Loucy (cell line): ENCODE measurements at regions not wholly inside any gene's neighbourhood (a gene's known extent, or its start where the extent isn't known, plus 50 kb on each side); places are given as distances from the start of the nearest gene placed in this dataset.

ENCODE experiments used
- H2AFZ ChIP-seq: fragments of 200-600 bp; sonication (generic); 2 replicates; pipeline ENCODE4 v1.6.0; 2016; ENCODE audit warnings: antibody characterized with exemption, mild to moderate bottlenecking, low read length, moderate library complexity
- H3F3A ChIP-seq: fragments of 200-600 bp; 2 replicates; pipeline ENCODE4 v1.6.0; 2016; ENCODE audit warnings: antibody characterized with exemption, low read depth, mild to moderate bottlenecking
- H3K27me3 ChIP-seq: fragments of 200-600 bp; sonication (generic); 2 replicates; pipeline ENCODE4 v1.6.1; 2014; ENCODE audit warnings: low read length, mild to moderate bottlenecking; ENCODE audit not compliant: insufficient read depth, poor library complexity, severe bottlenecking
- H3K36me3 ChIP-seq: fragments of 200-600 bp; sonication (generic); 2 replicates; pipeline ENCODE4 v1.6.1; 2016; ENCODE audit warnings: low read length; ENCODE audit not compliant: insufficient read depth
- H3K4me1 ChIP-seq: fragments of 200-600 bp; sonication (generic); 2 replicates; pipeline ENCODE4 v1.5.1; 2014; ENCODE audit warnings: low read length, mild to moderate bottlenecking; ENCODE audit not compliant: insufficient read depth, poor library complexity, severe bottlenecking
- H3K4me2 ChIP-seq: fragments of 200-600 bp; sonication (generic); 2 replicates; pipeline ENCODE4 v1.6.0; 2014; ENCODE audit warnings: antibody characterized with exemption, low read length, low read depth, mild to moderate bottlenecking; ENCODE audit not compliant: poor library complexity, severe bottlenecking
- H3K4me3 ChIP-seq: fragments of 200-600 bp; sonication (generic); 2 replicates; pipeline ENCODE4 v1.5.1; 2014; ENCODE audit warnings: low read length, mild to moderate bottlenecking, mixed read lengths; ENCODE audit not compliant: poor library complexity, severe bottlenecking
- H3K79me2 ChIP-seq: fragments of 200-600 bp; sonication (generic); 2 replicates; pipeline ENCODE4 v1.6.1; 2014; ENCODE audit warnings: low read length; ENCODE audit not compliant: insufficient read depth
- H3K9ac ChIP-seq: fragments of 200-600 bp; sonication (generic); 2 replicates; pipeline ENCODE4 v1.6.0; 2014; ENCODE audit warnings: mild to moderate bottlenecking, low read depth, low read length, moderate library complexity; ENCODE audit not compliant: poor library complexity, severe bottlenecking
- H3K9me2 ChIP-seq: fragments of 200-600 bp; sonication (generic); replicated peaks from 2 replicates; pipeline ENCODE4 v1.6.1; 2016; ENCODE audit warnings: low read depth, low read length, mixed read lengths
- H3K9me3 ChIP-seq: fragments of 200-600 bp; sonication (generic); 2 replicates; pipeline ENCODE4 v1.6.1; 2014; ENCODE audit warnings: mild to moderate bottlenecking, antibody characterized with exemption, low read length, low read depth; ENCODE audit not compliant: insufficient read depth
- H4K20me1 ChIP-seq: fragments of 200-600 bp; sonication (generic); 2 replicates; pipeline ENCODE4 v1.6.0; 2014; ENCODE audit warnings: antibody characterized with exemption, low read length, mild to moderate bottlenecking; ENCODE audit not compliant: insufficient read depth, poor library complexity, severe bottlenecking
- EZH2phosphoT487 ChIP-seq: fragments of 200-600 bp; IDR thresholded peaks from 2 replicates; pipeline ENCODE4 v1.6.1; 2018; ENCODE audit warnings: antibody characterized with exemption, mild to moderate bottlenecking, moderate library complexity, borderline replicate concordance
- TF ChIP-seq, protein P1 (sequence below): fragments of 200-600 bp; sonication (generic); conservative IDR thresholded peaks from 2 replicates; pipeline ENCODE4 v1.5.1; 2014; ENCODE audit warnings: mild to moderate bottlenecking, antibody characterized with exemption, low read length

DNA sequence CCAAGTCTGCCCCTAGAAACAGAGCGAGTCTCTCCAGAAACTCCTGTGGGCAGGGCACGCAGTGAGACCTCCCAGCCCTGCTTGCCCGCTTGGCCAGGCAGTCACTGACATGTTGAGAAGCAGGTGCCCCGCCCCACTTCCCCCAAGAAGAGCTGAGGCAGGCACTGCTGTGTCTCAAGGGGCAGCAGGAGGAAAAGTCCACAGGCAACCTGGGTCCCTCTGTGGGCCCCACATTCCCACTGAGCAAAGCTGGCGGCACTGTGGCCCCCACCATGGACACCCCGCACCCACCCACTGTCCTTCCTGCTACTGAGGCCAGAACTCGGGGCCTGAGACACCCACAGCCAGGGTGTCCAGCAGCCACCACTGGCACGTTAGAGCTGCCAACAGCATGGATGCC is 137.3 kb upstream of the NKX1-1 start:
- H3K4me1 ChIP-seq: no peaks in the 10 kb centered on the region
- TF ChIP-seq, protein P1, sequence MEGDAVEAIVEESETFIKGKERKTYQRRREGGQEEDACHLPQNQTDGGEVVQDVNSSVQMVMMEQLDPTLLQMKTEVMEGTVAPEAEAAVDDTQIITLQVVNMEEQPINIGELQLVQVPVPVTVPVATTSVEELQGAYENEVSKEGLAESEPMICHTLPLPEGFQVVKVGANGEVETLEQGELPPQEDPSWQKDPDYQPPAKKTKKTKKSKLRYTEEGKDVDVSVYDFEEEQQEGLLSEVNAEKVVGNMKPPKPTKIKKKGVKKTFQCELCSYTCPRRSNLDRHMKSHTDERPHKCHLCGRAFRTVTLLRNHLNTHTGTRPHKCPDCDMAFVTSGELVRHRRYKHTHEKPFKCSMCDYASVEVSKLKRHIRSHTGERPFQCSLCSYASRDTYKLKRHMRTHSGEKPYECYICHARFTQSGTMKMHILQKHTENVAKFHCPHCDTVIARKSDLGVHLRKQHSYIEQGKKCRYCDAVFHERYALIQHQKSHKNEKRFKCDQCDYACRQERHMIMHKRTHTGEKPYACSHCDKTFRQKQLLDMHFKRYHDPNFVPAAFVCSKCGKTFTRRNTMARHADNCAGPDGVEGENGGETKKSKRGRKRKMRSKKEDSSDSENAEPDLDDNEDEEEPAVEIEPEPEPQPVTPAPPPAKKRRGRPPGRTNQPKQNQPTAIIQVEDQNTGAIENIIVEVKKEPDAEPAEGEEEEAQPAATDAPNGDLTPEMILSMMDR: no peak
- no peak for TF ChIP-seq EZH2phosphoT487
- no peaks in the 10 kb centered on the region for H3K9me3 ChIP-seq
- H3K9me2 ChIP-seq: no peaks in the 10 kb centered on the region
- no peaks in the 10 kb centered on the region for H3F3A ChIP-seq
- no peaks in the 10 kb centered on the region for H4K20me1 ChIP-seq
- H3K36me3 ChIP-seq: no peaks in the 10 kb centered on the region
- H3K27me3 ChIP-seq: no peaks in the 10 kb centered on the region
- no peak overlapping the region for H3K4me3 ChIP-seq
- H3K9ac ChIP-seq: no peak overlapping the region
- H3K79me2 ChIP-seq: no peaks in the 10 kb centered on the region
- H3K4me2 ChIP-seq: no peak overlapping the region
- H2AFZ ChIP-seq: no peak overlapping the region

DNA sequence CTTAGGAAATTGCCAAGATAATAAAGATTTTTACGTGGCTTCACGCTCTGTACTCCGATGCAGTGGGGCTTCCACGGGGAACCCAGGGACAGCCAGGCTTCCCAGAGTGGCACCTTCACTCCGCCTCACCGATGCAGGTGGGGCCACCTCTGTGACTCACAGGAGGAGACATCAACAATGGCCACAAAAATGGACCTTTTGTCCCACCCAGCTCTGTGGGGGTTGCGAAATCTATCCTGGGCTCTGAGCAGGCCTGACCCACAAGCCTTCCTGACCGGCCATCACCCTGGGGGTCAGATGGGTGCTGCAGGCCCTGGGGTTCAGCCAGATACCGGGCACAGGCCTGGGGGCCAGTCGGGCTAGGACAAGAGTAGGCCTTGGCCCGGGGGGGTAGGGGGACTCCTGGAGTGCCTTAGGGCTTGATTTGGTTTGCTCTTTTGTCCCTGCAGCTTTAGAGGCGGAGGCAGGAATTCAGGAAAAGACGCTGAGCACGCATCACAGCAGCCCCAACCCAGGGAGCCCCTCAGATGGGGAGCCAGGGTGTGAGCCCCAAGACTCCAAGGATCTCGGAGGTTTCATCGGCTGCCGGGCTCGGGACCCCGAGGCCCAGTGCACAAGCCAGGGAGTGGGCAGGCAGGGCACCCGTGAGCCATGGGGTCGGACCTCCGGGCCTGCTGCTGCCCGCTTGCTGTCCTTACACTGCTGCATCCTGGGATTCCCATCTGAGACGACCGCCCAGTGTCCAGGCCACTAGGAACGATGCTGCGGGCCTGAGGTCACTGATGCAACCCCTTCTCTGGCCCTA is 136.5 kb upstream of the NKX1-1 start:
- Histone ChIP-seq H3K9ac (no peak overlapping the region), H3F3A (no peaks in the 10 kb centered on the region), H3K4me2 (no peak overlapping the region), H3K27me3 (no peaks in the 10 kb centered on the region), H3K36me3 (no peaks in the 10 kb centered on the region), H3K9me3 (no peaks in the 10 kb centered on the region), H2AFZ (no peak overlapping the region), H3K4me3 (no peak overlapping the region), H3K9me2 (no peaks in the 10 kb centered on the region), H3K4me1 (no peaks in the 10 kb centered on the region), H4K20me1 (no peaks in the 10 kb centered on the region), H3K79me2 (no peaks in the 10 kb centered on the region)
- TF ChIP-seq, protein P1: no peak
- no peak for TF ChIP-seq EZH2phosphoT487

DNA sequence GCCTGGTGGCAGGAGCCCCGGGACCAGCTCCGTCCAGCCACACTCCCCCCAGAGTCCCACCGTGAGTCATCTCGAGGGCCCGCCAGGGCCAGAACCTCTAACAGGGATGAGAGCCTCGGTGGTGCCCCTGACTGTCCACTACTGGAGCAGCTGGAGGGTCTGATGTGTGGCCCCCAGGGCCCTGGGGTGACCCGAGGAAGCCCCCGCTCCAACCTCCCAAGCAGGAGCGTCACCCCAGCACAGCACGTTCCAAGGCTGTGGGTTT is 135.9 kb upstream of the NKX1-1 start:
- Histone ChIP-seq H3K4me2 (no peak overlapping the region), H3K9ac (no peak overlapping the region), H3K79me2 (no peaks in the 10 kb centered on the region), H3K27me3 (no peaks in the 10 kb centered on the region), H3K4me1 (no peaks in the 10 kb centered on the region), H2AFZ (no peak overlapping the region), H3K4me3 (no peak overlapping the region), H3F3A (no peaks in the 10 kb centered on the region), H4K20me1 (no peaks in the 10 kb centered on the region), H3K36me3 (no peaks in the 10 kb centered on the region), H3K9me3 (no peaks in the 10 kb centered on the region; the same call in 1 of the 2 replicates), H3K9me2 (no peaks in the 10 kb centered on the region)
- TF ChIP-seq, protein P1: no peak
- no peak for TF ChIP-seq EZH2phosphoT487
